ENCODE measurements at regions not wholly inside any gene's neighbourhood (a gene's known extent, or its start where the extent isn't known, plus 50 kb on each side); places are given as distances from the start of the nearest gene placed in this dataset.
A peak's percentile ranks its signal among the peaks of the same experiment; 100 is the strongest.

DNA sequence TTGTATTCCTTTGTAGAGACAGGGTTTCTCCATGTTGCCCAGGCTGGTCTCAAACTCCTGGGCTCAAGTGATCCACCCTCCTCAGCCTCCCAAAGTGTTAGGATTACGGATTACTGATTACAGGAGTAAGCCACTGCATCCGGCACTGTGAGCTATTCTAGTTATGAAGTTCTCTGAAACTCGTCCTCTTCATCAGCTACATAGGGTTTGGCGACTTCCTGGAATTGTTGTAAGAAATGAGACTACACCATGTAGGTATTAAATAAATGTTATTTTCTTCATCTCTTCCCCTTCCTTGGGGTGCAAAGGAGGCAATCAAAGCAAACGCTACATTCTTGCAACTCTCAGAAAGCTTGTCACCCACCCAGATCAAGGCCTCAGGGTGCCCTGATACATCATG, 131.2 kb upstream of the TIAM1 start:
- Histone ChIP-seq H3K23me2 (ENCODE audit: insufficient read length, low read depth, low read length, poor library complexity, severe bottlenecking) (no peaks in the 10 kb centered on the region), H4K5ac (ENCODE audit: insufficient read length, low read depth, low read length) (no peak overlapping the region), H3K27ac (ENCODE audit: insufficient read length, low read depth, low read length) (no peak overlapping the region), H2BK5ac (ENCODE audit: insufficient read length, low read length) (no peak overlapping the region), H3K4ac (ENCODE audit: low read depth, low read length) (no peak overlapping the region), H2BK12ac (ENCODE audit: insufficient read length, low read depth, low read length) (no peak overlapping the region), H2BK20ac (ENCODE audit: low read depth, low read length, poor library complexity, severe bottlenecking) (no peak overlapping the region), H4K8ac (replicated peaks; ENCODE audit: insufficient read length, low read depth, low read length) (no peak overlapping the region), H3K4me2 (ENCODE audit: insufficient read depth, insufficient read length, low read length) (no peak overlapping the region), H4K91ac (ENCODE audit: insufficient read length, low read depth, low read length) (no peak overlapping the region), H3K9ac (ENCODE audit: extremely low read depth, insufficient read length, low read length) (no peak overlapping the region), H3K14ac (ENCODE audit: insufficient read depth, low read length) (no peak overlapping the region), H3K23ac (ENCODE audit: insufficient read length, low read depth, low read length) (no peak overlapping the region), H3K18ac (ENCODE audit: insufficient read length, low read depth, low read length) (peak overlapping the region; percentile 25), H3K79me2 (ENCODE audit: insufficient read depth, low read length) (no peaks in the 10 kb centered on the region), H3K27me3 (ENCODE audit: insufficient read depth, low read length) (no peaks in the 10 kb centered on the region), H2AFZ (ENCODE audit: low read length) (no peak overlapping the region), H3K9me3 (ENCODE audit: control insufficient read depth, low read depth, low read length) (no peaks in the 10 kb centered on the region), H2BK15ac (ENCODE audit: low read depth, low read length) (no peak overlapping the region), H3K56ac (ENCODE audit: insufficient read length, low read depth, low read length) (no peak overlapping the region), H2AK5ac (ENCODE audit: insufficient read length, low read length) (no peak overlapping the region), H2BK120ac (ENCODE audit: low read depth, low read length, poor library complexity, severe bottlenecking) (no peak overlapping the region), H3T11ph (ENCODE audit: low read length) (no peak overlapping the region), H3K79me1 (ENCODE audit: insufficient read depth, low read depth, low read length, poor library complexity, severe bottlenecking) (no peaks in the 10 kb centered on the region), H4K20me1 (ENCODE audit: control insufficient read depth, insufficient read depth, insufficient read length) (no peaks in the 10 kb centered on the region), H3K4me1 (ENCODE audit: insufficient read depth, low read length) (no peaks in the 10 kb centered on the region)
- H3K4me1 Mint-ChIP-seq = peaks cover 27 to 30% of the 10 kb centered on the region in 2 experiments
- no peaks in the 10 kb centered on the region; the same call in 1 of the 2 replicates for H3K27me3 Mint-ChIP-seq (ENCODE audit: low read depth)
- TF ChIP-seq, protein P1, sequence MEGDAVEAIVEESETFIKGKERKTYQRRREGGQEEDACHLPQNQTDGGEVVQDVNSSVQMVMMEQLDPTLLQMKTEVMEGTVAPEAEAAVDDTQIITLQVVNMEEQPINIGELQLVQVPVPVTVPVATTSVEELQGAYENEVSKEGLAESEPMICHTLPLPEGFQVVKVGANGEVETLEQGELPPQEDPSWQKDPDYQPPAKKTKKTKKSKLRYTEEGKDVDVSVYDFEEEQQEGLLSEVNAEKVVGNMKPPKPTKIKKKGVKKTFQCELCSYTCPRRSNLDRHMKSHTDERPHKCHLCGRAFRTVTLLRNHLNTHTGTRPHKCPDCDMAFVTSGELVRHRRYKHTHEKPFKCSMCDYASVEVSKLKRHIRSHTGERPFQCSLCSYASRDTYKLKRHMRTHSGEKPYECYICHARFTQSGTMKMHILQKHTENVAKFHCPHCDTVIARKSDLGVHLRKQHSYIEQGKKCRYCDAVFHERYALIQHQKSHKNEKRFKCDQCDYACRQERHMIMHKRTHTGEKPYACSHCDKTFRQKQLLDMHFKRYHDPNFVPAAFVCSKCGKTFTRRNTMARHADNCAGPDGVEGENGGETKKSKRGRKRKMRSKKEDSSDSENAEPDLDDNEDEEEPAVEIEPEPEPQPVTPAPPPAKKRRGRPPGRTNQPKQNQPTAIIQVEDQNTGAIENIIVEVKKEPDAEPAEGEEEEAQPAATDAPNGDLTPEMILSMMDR (conservative IDR thresholded peaks at IDR 0.05) = no peak
- peaks cover under 1 to 4% of the 10 kb centered on the region in 2 experiments for H3K9me3 Mint-ChIP-seq
- DNase-seq = no peak
- no peak overlapping the region for H3K4me3 Mint-ChIP-seq
- WGBS (ENCODE audit: extremely low coverage, insufficient read length, low lambda C conversion rate) = no CpG with 5 or more reads among the region's 5 CpGs
- no peak overlapping the region for H3K27ac Mint-ChIP-seq
- H3K36me3 Mint-ChIP-seq (ENCODE audit: insufficient read depth in 1 of 3, low read depth in 3 of 3) = peaks cover 7 to 9% (median 7%) of the 10 kb centered on the region in 3 experiments; a peak in 6 of 7 replicates
